EL (cell line): ENCODE measurements at regions not wholly inside any gene's neighbourhood (a gene's known extent, or its start where the extent isn't known, plus 50 kb on each side); places are given as distances from the start of the nearest gene placed in this dataset.
"Not testable (repeated sequence)": the region's sequence is repeated elsewhere in the genome, so short reads cannot be mapped to it uniquely, and the experiment has no call there.

Experiments
- DNase-seq: peaks from one replicate; pipeline ENCODE4 v3.0.0-alpha.2; 2016

DNA sequence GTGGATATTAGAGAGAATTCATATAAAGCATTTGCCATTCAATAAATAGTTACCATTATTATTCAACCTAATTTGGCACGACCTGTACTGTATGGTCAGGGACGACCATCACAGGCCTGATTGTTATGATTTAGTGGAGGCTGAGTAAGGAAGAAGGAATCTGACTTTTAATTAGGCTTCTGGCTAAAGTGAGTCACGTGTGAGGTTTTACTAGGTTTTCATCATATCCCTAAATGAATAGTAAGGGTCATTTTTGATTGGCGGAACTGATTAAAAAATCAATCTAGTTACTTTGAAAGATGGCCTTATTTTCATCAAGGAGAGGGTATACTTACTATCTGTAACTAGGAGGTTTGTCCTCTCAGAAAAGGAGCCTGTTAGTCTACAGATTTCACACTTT is 143.4 kb downstream of the ADCYAP1 start:
- DNase-seq = peak; percentile 67

DNA sequence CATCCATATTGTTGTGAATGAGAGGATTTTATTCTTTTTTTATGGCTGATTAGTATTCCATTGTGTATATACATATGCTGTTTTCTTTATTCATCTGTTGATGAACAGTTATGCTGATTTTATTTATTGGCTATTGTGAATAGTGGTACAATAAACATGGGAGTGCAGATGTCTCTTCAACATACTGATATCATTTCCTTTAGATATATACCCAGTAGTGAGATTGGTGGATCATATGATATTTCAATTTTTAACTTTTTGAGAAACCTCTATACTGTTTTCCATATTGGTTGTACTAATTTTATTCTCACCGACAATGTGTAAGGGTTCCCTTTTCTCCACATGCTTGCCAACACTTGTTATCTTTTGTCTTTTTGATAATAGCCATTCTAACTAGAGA is 144.5 kb downstream of the ADCYAP1 start:
- DNase-seq = no peak

DNA sequence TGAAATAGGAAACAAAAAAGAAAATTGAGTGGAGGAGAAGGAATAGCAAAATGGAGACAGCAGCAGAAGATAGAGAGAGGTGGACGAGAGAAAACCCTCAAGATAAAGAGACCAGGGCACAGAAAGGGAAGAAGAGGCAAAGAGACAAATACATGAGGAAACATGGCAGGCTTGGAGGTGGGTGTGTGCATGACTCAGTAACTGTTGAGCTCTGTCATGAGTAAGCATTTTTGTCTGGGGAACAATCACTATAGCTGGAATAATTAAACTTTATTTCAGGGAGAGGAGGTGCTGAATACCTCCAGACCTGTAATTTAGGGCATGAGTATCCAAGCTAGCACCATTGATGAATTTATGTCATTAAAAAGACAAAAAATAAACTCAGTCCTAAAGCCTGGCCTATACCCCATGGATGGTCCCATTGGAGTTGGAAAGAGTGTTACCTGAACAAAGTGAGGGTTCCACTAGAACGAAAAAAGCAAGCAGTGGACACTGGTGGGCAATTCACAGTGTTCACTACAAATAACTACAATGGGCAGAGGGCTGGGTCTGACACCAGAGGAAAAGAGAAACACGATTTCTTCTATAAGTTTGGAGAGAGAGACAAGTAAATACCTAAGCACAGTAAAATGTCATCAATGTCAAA is 145.5 kb downstream of the ADCYAP1 start:
- DNase-seq = peak; percentile 6

DNA sequence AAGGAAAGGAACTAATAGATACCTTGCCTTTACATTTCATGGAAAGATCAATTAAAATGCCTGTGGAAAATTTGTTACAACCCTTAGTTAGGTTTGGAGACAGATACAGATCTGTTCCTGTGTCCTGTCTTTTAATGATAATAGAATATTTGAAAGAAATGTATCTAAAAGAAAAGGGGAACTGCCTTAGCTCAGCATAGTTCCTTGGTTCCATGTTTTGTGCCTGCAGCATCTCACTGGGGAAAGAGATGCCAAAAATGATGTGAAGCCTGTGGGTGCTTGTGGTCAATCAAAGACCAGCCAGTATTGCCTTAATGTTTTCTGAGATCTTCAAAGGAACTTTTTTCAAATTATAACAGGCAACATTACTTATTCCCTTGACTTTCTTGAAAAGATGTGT is 147.6 kb downstream of the ADCYAP1 start:
- no peak for DNase-seq

DNA sequence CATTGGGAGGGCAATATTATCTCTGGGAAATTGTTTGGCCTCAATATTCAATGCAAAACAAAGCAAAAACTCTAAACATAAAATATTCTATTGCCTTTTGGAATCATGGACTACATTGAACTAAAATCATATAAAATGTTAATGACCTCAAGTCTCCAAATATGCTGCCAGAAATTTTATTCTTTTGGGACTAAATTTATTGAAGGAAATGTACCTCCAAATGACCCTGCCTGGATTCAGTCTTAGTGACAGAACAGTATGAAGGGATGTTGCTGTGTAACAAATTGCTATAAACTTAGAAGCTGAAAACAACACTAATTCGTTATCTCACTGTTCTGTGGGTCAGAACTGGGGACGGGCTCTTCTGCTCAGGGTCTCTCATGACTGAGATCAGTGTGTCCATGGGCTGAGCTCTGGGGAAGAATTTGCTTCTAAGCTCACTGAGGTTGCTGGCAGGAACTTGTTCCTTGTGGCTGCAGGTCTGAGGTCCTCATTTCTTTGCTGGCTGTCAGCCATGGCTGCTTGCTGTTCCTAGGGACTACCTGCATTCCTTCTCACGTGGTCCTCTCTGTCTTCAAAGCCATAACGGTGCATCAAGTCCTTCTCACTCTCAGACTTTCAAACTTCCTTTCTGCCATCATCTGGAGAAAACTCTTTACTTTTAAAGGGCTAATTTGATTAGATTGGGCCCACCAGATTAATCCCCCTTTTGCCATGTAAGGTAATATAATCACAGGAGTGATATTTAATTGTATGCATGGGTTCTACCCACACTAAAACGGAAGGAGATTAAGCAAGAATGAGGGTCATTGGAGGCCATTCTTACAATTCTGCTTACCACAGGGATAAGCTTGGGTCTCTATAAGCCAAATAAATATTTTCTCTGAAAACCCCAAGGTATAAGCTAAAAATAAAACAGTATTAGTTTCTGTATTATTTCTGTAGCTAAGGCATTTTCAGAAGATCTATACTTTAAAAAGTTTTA is 149.0 kb downstream of the ADCYAP1 start:
- no peak for DNase-seq

DNA sequence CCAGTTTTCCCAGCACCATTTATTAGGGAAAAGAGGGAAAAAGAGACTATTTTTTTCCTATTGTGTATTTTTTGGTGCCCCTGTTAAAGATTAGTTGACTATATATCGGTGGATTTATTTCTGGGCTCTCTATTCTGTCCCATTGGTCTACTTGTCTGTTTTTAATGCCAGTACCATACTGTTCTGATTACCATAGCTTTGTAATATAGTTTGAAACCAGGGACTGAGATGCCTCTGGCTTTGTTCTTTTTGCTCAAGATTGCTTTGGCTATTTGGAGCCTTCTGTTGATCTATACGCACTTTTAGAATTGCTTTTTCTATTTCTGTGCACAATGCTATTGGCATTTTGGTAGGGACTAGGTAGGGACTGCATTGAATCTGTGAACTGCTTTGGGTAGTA is 151.7 kb downstream of the ADCYAP1 start:
- no peak for DNase-seq

DNA sequence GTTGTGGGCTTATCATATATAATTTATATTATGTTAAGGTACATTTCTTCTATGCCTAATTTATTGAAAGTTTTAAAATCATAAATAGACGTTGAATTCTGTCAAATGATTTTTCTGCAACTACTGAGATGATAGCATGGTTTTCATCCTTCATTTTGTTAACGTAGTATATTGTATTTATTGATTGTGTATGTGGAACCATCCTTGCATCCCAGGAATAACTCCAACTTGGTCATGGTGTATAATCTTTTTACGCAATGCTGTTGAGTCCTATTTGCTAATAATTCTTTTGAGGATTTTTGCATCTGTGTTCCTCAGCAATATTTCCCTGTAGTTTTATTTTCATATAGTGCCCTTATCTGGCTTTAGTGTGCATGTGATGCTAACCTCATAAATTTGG is 152.7 kb downstream of the ADCYAP1 start:
- DNase-seq = no peak

DNA sequence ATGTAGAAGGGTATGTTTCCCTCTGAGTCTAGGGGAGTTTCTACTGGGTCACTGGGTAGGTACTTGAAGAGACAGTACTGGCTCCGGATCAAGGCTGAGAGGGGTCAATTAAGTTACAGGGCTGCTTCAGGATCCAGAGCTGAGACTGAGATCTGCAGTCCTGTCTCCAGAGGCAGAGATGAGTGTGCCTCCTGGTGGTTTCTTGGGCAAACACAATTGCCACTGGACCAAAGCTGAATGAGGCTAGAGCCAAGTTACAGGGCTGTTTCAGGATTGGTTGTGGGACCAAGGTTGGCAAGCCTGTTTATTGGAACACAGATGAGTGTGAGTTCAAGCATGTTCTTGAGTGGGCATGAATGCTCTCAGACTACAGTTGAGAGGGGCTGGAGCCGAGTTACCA is 157.9 kb downstream of the ADCYAP1 start:
- no peak for DNase-seq

DNA sequence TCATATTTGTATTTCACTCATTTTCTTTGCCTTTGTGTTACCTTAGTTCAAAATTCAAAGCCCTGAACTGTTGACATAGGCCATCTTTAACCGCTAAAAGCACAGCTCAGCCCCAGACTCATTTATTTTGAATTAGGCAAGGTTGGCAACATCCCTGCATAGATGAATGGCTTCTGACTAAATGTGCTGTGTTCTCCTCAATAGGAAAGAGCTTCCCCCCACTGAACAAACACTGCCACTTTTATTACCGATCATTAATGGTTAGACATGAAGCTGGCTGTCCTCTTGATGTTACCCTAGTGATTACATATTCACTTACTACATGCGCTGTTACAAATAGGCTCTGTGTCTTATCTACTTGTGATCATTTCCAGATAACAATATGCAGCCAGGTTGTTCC is 170.7 kb downstream of the ADCYAP1 start:
- DNase-seq = no peak

DNA sequence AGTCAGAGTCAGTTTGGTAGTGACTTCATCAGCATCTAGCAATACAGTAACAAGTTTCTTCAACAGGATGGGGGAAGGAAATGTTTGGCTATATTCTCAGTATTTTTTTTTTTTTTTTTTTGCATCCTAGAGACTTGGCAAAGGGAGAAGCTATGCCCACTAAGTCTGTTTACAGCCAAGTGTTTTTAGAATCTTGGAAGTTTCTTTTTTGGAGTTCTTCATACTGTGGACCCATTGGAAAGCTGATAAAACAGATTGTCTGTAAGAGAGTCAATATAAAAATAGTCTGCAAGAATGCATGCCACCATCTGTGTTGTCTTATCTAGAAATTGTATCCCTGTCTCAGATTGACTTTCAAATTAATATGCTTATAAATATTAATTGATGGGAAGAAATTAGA is 171.2 kb downstream of the ADCYAP1 start:
- no peak for DNase-seq

DNA sequence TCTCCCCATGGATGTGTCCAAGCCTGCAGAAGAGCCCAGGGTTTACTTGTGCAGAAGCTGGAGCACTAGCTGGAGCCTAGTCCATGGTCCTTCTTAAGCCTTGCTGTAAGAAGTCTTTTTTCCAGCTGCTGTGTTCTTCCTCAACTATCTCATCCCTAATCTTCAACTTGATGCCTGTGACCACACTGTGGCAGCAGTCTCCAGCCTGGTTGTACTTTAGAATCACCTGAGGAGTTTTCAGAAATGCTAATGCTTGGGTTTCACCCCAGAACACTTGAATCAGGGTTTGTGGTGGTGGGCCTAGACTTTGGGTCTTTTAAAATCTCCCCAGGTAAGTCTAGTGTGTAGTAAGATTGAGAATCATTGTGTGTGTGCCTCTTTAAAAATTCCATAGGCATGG is 173.6 kb downstream of the ADCYAP1 start:
- DNase-seq = no peak

DNA sequence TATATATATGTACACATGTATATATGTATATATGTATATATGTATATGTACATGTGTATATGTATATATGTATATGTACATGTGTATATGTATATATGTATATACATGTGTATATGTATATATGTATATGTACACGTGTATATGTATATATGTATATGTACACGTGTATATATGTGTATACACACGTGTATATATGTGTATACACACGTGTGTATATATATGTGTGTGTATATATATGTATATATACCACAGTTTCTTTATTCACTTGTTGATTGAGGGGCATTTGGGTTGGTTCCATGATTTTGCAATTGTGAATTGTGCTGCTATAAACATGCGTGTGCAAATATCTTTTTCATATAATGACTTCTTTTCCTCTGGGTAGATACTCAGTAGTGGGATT is 179.0 kb downstream of the ADCYAP1 start:
- not testable (repeated sequence) for DNase-seq

DNA sequence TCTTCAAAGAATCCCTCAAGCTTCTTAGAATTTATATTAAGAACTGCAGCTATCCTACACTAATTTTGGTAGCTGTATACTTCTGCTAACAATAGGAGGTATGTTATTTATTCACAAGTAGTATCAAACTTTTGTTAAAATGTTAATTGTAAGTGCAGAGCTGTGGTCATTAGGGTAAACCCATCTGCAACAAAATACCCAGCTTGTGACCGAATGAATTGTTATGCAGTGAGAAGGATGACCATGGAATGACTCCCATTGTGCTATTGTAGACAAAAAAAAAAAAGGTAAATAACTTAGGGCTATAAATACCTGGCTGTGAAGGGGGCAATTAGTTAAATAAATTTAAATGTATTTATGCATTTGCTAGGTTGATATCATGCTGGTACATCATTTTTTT is 186.1 kb downstream of the ADCYAP1 start:
- no peak for DNase-seq

DNA sequence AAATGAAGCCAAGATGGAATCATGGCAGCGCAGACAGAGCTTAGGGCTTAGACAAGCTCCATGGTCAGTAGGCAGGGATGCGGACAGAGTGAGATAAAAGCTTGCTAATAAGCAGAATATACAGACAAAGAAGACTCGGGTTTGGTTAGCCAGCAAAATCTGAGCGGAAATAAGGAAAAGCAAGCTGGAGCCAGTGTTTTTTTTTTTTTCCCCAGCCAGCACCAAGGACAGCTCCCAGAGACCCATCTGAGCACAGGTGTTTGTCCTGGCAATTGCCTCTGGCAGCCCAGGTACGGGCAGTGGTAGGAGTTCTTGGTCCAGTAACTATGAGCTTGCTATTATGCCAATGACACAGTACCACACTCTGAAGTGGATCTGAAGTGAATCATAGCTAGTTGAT is 187.6 kb downstream of the ADCYAP1 start:
- DNase-seq = no peak

DNA sequence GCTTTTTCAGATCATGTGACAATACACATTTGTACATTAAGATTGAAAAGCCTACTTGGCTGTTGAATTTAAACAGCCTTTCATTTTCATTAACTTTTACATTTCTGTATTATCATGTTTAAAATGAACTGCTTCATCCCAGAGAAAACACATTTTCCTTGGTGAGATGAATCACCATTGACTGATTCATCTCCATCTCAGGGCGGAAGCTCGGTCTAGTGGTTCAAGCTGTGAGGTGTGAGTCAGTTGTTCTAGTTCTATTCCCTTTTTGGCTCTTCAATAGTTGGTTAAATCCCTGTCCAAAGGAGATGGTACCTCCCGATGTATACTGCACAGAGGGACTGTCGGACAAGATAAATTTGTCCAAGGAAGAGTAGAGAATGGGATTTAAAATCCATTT is 189.7 kb downstream of the ADCYAP1 start:
- peak; percentile 43 for DNase-seq

DNA sequence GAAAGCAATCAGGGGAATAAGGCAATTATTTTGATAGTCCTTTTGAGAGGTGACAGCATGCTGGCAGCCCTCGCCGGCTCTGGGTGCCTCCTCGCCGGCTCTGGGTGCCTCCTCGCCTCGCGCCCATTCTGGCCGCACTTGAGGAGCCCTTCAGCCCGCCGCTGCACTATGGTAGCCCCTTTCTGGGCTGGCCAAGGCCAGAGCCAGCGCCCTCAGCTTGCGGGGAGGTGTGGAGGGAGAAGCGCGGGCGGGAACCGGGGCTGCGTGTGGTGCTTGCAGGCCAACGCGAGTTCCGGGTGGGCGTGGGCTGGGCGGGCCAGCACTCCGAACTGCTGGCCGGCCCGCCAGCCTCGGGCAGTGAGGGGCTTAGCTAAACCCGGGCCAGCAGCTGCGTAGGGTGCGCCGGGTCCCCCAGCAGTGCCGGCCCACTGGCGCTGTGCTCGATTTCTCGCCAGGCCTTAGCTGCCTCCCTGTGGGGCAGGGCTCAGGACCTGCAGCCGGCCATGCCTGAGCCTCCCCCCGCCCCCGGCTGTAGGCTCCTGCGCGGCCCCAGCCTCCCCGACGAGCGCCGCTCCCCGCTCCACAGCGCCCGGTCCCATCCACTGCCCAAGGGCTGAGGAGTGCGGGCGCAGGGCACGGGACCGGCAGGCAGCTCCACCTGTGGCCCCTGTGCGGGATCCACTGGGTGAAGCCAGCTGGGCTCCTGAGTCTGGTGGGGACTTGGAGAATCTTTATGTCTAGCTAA is 193.5 kb downstream of the ADCYAP1 start:
- DNase-seq = not testable (repeated sequence)

DNA sequence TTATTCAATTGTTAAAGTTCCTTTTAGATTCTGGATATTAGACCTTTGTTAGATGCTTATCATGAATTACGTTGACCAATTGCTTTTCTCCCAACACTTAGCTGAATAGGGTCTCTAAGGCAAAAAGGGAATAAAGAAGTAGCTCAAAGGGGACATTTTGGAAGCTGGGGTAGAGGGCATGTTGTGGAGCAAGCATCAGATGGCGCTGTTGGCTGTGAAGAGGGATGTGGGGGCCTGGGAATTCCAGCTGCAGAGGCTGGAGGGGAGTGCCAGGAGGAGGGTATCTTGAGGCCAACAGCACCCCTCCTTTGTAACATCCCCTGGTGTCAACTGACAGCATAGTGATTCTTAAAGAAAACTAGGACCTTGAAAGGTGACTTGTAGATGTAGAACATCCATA is 198.2 kb downstream of the ADCYAP1 start:
- DNase-seq = no peak

DNA sequence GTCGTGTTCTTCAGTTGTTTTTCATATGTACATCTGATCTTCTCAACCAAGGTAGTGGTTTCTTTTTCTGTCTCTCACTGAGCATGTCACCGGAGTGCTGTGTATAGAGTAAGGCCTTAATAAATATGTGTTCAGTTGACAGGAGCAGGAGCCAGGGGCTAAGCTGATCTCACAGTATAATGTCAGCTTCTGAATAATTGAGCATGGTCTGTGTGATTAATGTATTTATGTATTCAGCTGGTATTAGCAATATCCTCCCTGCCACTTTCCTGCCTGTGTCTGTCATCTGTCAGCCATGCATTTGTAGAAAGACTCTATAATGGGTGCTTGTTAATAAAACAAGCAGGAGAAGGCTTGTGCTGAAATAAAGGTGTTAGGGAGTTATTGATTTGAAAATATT is 198.9 kb downstream of the ADCYAP1 start:
- no peak for DNase-seq

DNA sequence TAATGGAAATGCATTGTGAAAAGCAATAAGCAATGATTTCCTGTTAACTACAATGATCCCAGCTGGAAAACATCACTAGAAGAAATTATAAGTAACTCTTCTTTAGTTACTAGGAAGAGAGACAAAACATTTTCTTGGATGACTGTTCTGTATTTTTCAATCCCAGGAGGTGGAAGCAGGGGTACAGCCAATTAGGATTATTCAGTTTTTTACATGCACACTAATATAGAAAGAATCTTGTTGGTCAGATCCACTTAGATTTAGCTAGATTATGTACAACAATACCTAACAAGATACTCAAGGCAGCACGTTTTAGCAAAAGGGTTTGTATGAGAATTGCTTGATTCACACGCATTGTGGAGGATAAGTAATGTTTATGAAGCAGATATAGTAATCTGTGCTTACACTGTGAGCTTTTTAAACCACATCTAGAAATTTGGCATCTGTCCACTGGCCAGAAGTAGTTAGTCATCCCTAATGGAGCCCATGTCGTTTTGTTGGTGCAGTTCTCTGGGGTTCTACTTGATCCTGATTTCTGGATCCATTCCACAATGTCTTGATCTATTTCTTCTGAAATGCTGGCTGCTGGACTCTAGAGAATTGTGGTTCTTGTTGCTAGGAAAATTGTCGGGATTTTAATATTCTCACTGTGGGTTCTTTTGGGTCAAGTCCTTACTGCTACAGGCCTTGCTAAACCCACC is 199.7 kb downstream of the ADCYAP1 start:
- DNase-seq = peak; percentile 31

DNA sequence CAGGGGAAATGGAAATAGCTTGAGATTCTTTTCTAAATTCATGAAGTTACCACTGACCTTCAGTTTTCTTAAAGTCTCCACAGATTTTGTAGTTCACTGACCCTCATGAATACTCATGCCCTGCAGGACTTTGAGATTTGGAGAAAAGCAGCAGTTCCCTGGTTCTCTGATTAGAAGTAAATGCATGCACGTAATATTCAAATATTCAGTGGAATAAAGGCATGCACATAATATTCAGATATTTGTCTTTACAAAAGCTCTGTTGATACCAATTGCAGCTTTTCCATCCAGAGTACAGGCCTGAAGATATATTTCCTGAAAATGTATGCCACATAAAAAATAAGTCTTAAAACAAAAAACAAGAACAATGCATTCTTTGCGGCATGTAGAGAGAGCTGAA is 219.8 kb downstream of the ADCYAP1 start:
- DNase-seq = no peak

DNA sequence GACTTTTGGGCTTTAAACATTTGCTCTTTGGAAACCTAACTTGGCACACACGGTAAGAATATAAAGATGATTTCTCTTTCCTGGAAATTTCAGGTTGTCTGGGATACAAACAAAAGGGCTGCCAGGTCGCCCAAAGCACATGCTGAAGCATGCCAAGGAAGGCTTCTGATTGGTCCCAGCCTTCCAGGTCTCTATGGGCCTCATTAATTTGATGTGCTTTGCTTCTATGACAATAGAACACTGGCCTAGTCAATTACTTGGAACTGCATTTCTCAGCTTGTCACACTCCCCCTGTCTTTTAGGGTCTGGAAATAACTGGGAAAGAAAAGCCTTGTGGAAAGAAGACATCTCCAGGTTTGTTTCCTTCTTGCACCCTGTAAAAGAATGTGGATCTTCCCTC is 228.9 kb downstream of the ADCYAP1 start:
- no peak for DNase-seq

DNA sequence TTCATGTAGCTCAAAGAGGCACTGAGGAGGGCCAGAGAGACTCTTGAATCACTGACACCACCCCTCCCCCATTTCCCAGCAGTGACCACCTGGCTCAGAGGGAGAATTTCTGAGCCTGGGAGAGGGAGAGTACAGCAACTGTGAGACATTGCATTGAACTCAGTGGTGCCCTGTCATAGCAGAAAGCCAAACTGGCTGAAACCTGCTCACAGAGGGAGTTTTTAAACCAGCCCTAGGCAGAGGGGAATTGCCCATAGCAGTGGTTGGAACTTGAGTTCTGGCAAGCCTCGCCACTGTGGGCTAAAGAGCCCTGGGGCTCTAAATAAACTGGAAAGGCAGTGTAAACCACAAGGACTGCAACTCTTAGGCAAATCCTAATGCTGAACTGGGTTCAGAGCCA is 243.1 kb downstream of the ADCYAP1 start:
- DNase-seq = no peak

DNA sequence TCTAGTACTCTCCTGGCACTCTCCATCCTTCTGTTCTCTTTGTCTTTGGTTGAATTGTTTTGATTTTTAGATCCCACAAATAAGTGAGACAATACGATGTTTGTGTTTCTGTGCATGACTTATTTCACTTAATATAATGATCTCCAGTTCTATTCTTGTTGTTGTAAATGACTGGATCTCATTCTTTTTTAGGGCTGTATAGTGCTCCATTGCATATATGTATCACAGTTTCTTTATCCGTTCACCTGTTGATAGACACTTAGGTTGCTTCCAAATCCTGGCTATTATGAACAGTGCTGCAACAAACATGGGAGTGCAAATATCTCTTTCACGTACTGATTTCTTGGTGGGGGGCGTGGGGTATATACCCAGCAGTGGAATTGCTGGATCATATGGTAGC is 245.0 kb downstream of the ADCYAP1 start:
- no peak for DNase-seq
